H9 (cell line): ENCODE measurements at regions not wholly inside any gene's neighbourhood (a gene's known extent, or its start where the extent isn't known, plus 50 kb on each side); places are given as distances from the start of the nearest gene placed in this dataset.

Experiments
- DNase-seq: peaks from one replicate; pipeline ENCODE4 v3.0.0-alpha.2; 2017
- H2AFZ ChIP-seq: one replicate; pipeline ENCODE4 v1.6.1; 2013; ENCODE audit warnings: mild to moderate bottlenecking, low read length, control low read depth, moderate library complexity
- H2AK5ac ChIP-seq: 2 replicates; pipeline ENCODE4 v1.6.1; 2013; ENCODE audit warnings: low read length, control low read depth, mixed read lengths; ENCODE audit not compliant: insufficient read length
- H2BK120ac ChIP-seq: one replicate; pipeline ENCODE4 v1.6.1; 2013; ENCODE audit warnings: low read depth, mild to moderate bottlenecking, low read length, control low read depth, inconsistent platforms; ENCODE audit not compliant: poor library complexity, severe bottlenecking
- H2BK12ac ChIP-seq: 2 replicates; pipeline ENCODE4 v1.6.1; 2013; ENCODE audit warnings: low read length, control low read depth, mixed read lengths, low read depth; ENCODE audit not compliant: insufficient read length
- H2BK15ac ChIP-seq: 2 replicates; pipeline ENCODE4 v1.6.1; 2013; ENCODE audit warnings: low read depth, low read length, control low read depth
- H2BK20ac ChIP-seq: one replicate; pipeline ENCODE4 v1.6.1; 2013; ENCODE audit warnings: low read depth, mild to moderate bottlenecking, low read length, control low read depth, inconsistent platforms; ENCODE audit not compliant: poor library complexity, severe bottlenecking
- H2BK5ac ChIP-seq: 2 replicates; pipeline ENCODE4 v1.6.1; 2013; ENCODE audit warnings: low read length, control low read depth, mixed read lengths; ENCODE audit not compliant: insufficient read length
- H3K14ac ChIP-seq: 2 replicates; pipeline ENCODE4 v1.6.1; 2013; ENCODE audit warnings: low read length, control low read depth; ENCODE audit not compliant: insufficient read depth
- H3K18ac ChIP-seq: 2 replicates; pipeline ENCODE4 v1.6.1; 2013; ENCODE audit warnings: low read depth, mild to moderate bottlenecking, mixed read lengths, low read length, control low read depth; ENCODE audit not compliant: insufficient read length
- H3K23ac ChIP-seq: 2 replicates; pipeline ENCODE4 v1.6.1; 2013; ENCODE audit warnings: low read length, control low read depth, mixed read lengths, low read depth; ENCODE audit not compliant: insufficient read length
- H3K23me2 ChIP-seq: 2 replicates; pipeline ENCODE4 v1.6.1; 2013; ENCODE audit warnings: low read depth, mild to moderate bottlenecking, mixed read lengths, low read length, control low read depth; ENCODE audit not compliant: insufficient read length, poor library complexity, severe bottlenecking
- H3K27ac ChIP-seq: 2 replicates; pipeline ENCODE4 v1.5.1; 2013; ENCODE audit warnings: low read length, control low read depth, mixed read lengths, low read depth; ENCODE audit not compliant: insufficient read length
- H3K27me3 ChIP-seq: 2 replicates; pipeline ENCODE4 v1.6.1; 2013; ENCODE audit warnings: low read length, control low read depth, inconsistent platforms; ENCODE audit not compliant: insufficient read depth
- H3K4ac ChIP-seq: 2 replicates; pipeline ENCODE4 v1.6.1; 2013; ENCODE audit warnings: low read depth, mild to moderate bottlenecking, control low read depth, inconsistent platforms, low read length, moderate library complexity
- H3K4me1 ChIP-seq: 2 replicates; pipeline ENCODE4 v1.6.1; 2013; ENCODE audit warnings: low read length, control low read depth, inconsistent platforms; ENCODE audit not compliant: insufficient read depth
- H3K4me2 ChIP-seq: 2 replicates; pipeline ENCODE4 v1.6.1; 2013; ENCODE audit warnings: low read length, control low read depth, mixed read lengths; ENCODE audit not compliant: insufficient read length, insufficient read depth
- H3K56ac ChIP-seq: 2 replicates; pipeline ENCODE4 v1.6.1; 2013; ENCODE audit warnings: low read depth, mild to moderate bottlenecking, mixed read lengths, low read length, control low read depth; ENCODE audit not compliant: insufficient read length
- H3K79me1 ChIP-seq: 2 replicates; pipeline ENCODE4 v1.6.1; 2013; ENCODE audit warnings: low read depth, mild to moderate bottlenecking, moderate library complexity, low read length, control low read depth, inconsistent platforms; ENCODE audit not compliant: insufficient read depth, poor library complexity, severe bottlenecking
- H3K79me2 ChIP-seq: 2 replicates; pipeline ENCODE4 v1.6.1; 2013; ENCODE audit warnings: low read length, control low read depth, inconsistent platforms; ENCODE audit not compliant: insufficient read depth
- H3K9ac ChIP-seq: 2 replicates; pipeline ENCODE4 v1.6.1; 2013; ENCODE audit warnings: low read length, control low read depth, mixed read lengths; ENCODE audit not compliant: insufficient read length; ENCODE audit errors: extremely low read depth
- H3K9me3 ChIP-seq: one replicate; pipeline ENCODE4 v1.6.1; 2013; ENCODE audit warnings: low read depth, low read length, inconsistent platforms; ENCODE audit not compliant: control insufficient read depth
- H3T11ph ChIP-seq: one replicate; pipeline ENCODE4 v1.6.1; 2013; ENCODE audit warnings: mild to moderate bottlenecking, low read length, control low read depth, inconsistent platforms
- H4K20me1 ChIP-seq: one replicate; pipeline ENCODE4 v1.6.1; 2013; ENCODE audit not compliant: control insufficient read depth, insufficient read length, insufficient read depth
- H4K5ac ChIP-seq: 2 replicates; pipeline ENCODE4 v1.6.1; 2013; ENCODE audit warnings: low read depth, mild to moderate bottlenecking, mixed read lengths, low read length, control low read depth; ENCODE audit not compliant: insufficient read length
- H4K8ac ChIP-seq: replicated peaks from 2 replicates; pipeline ENCODE4 v1.6.1; 2013; ENCODE audit warnings: low read length, control low read depth, mixed read lengths, low read depth; ENCODE audit not compliant: insufficient read length
- H4K91ac ChIP-seq: 2 replicates; pipeline ENCODE4 v1.6.1; 2013; ENCODE audit warnings: low read depth, mild to moderate bottlenecking, moderate library complexity, mixed read lengths, low read length, control low read depth; ENCODE audit not compliant: insufficient read length
- H3K27ac Mint-ChIP-seq, 3 experiments: 2 replicates in 2 of 3; 3 replicates in 1 of 3; pipeline ENCODE4 v1.8.0; 2020 to 2021; ENCODE audit warnings: mixed read lengths in 3 of 3, mild to moderate bottlenecking in 1 of 3, moderate library complexity in 1 of 3
- H3K27me3 Mint-ChIP-seq: 2 replicates; pipeline ENCODE4 v1.8.0; 2021; ENCODE audit warnings: low read depth, mild to moderate bottlenecking, moderate library complexity, mixed read lengths
- H3K36me3 Mint-ChIP-seq, 3 experiments: 2 replicates in 2 of 3; 3 replicates in 1 of 3; pipeline ENCODE4 v1.8.0; 2020 to 2021; ENCODE audit warnings: low read depth in 3 of 3, mixed read lengths in 3 of 3; ENCODE audit not compliant: insufficient read depth in 1 of 3
- H3K4me1 Mint-ChIP-seq, 2 experiments: 2 replicates each; pipeline ENCODE4 v1.8.0; 2020; ENCODE audit warnings: mixed read lengths in 2 of 2
- H3K4me3 Mint-ChIP-seq, 2 experiments: 2 replicates in 1 of 2; 3 replicates in 1 of 2; pipeline ENCODE4 v1.8.0; 2020 to 2021; ENCODE audit warnings: mild to moderate bottlenecking in 2 of 2, mixed read lengths in 2 of 2, moderate library complexity in 1 of 2
- H3K9me3 Mint-ChIP-seq, 2 experiments: 2 replicates in 1 of 2; 3 replicates in 1 of 2; pipeline ENCODE4 v1.8.0; 2020; ENCODE audit warnings: mild to moderate bottlenecking in 2 of 2, mixed read lengths in 2 of 2, moderate library complexity in 1 of 2
- CTCF ChIP-seq: fragments of 200-600 bp; sonication (generic); conservative IDR thresholded peaks from 3 replicates; pipeline ENCODE4 v1.8.0; 2021; ENCODE audit warnings: antibody characterized with exemption, mild to moderate bottlenecking
- WGBS: extraction: QIAGEN DNeasy Blood & Tissue Kit; methylation state at CpG from one replicate; pipeline ENCODE4 v1.1.7; 2013; ENCODE audit warnings: missing lambda C conversion rate, low lambda C conversion rate, mixed read lengths; ENCODE audit not compliant: insufficient read length; ENCODE audit errors: extremely low coverage; 5-methylcytosine and 5-hydroxymethylcytosine counted together

- H3K9ac ChIP-seq = no peak overlapping the region
- H3K9me3 ChIP-seq = no peaks in the 10 kb centered on the region
- no CpG with 5 or more reads among the region's 2 CpGs for WGBS
- no peak overlapping the region for H2BK20ac ChIP-seq
- no peaks in the 10 kb centered on the region for H3K79me1 ChIP-seq
- no peak overlapping the region for H2BK120ac ChIP-seq
- no peaks in the 10 kb centered on the region; the same call in 1 of the 2 replicates for H3K27me3 Mint-ChIP-seq
- no peak overlapping the region for H3K14ac ChIP-seq
- no peak overlapping the region for H3K23ac ChIP-seq
- no peak overlapping the region for H2BK15ac ChIP-seq
- no peaks in the 10 kb centered on the region for H3K4me1 ChIP-seq
- no peak overlapping the region for H2BK5ac ChIP-seq
- H3K27ac ChIP-seq = no peak overlapping the region
- no peak overlapping the region for H3K4me3 Mint-ChIP-seq
- H4K5ac ChIP-seq = no peak overlapping the region
- H3K27ac Mint-ChIP-seq = no peak overlapping the region
- H3K9me3 Mint-ChIP-seq = no peaks in the 10 kb centered on the region
- no peak overlapping the region for H2BK12ac ChIP-seq
- DNase-seq = no peak
- no peaks in the 10 kb centered on the region for H3K27me3 ChIP-seq
- no peaks in the 10 kb centered on the region for H4K20me1 ChIP-seq
- no peaks in the 10 kb centered on the region for H3K79me2 ChIP-seq
- no peak overlapping the region for H3K18ac ChIP-seq
- H3K4me1 Mint-ChIP-seq = no peaks in the 10 kb centered on the region
- H3K23me2 ChIP-seq = no peaks in the 10 kb centered on the region
- H3K56ac ChIP-seq = no peak overlapping the region
- no peak overlapping the region for H2AK5ac ChIP-seq
- no peak overlapping the region for H3T11ph ChIP-seq
- no peak overlapping the region for H4K91ac ChIP-seq
- no peak overlapping the region for H3K4ac ChIP-seq
- H3K36me3 Mint-ChIP-seq = no peaks in the 10 kb centered on the region
- H4K8ac ChIP-seq = no peak overlapping the region
- H3K4me2 ChIP-seq = no peak overlapping the region
- no peak overlapping the region for H2AFZ ChIP-seq
- no peak for TF ChIP-seq CTCF
Measured at GRCh38 chr3:101096444-101096843, 103.2 kb upstream of the ABI3BP start.
